ENCODE measurements at regions not wholly inside any gene's neighbourhood (a gene's known extent, or its start where the extent isn't known, plus 50 kb on each side); places are given as distances from the start of the nearest gene placed in this dataset.

GRCh38 chr16:79326549-79326948 lies 274.0 kb downstream of the MAF start:
- no peaks in the 10 kb centered on the region for H3K9me3 ChIP-seq (ENCODE audit: control insufficient read depth, insufficient read depth, low read length)
- no peak overlapping the region for H3K9ac ChIP-seq (ENCODE audit: low read depth, low read length)
- H3K4me3 ChIP-seq (ENCODE audit: low read depth, low read length), result no peak overlapping the region
- no peaks in the 10 kb centered on the region for H3K27me3 ChIP-seq (ENCODE audit: control insufficient read depth, insufficient read depth, low read length)
- H3K4me1 ChIP-seq (ENCODE audit: control insufficient read depth, insufficient read depth, low read length), result peaks cover 23% of the 10 kb centered on the region
- no peaks in the 10 kb centered on the region for H3K36me3 ChIP-seq (ENCODE audit: control insufficient read depth, insufficient read depth, low read length)

GRCh38 chr16:79325226-79325945 lies 275.2 kb downstream of the MAF start:
- Histone ChIP-seq H3K9me3 (ENCODE audit: control insufficient read depth, insufficient read depth, low read length) (no peaks in the 10 kb centered on the region), H3K27me3 (ENCODE audit: control insufficient read depth, insufficient read depth, low read length) (no peaks in the 10 kb centered on the region), H3K4me3 (ENCODE audit: low read depth, low read length) (no peak overlapping the region), H3K36me3 (ENCODE audit: control insufficient read depth, insufficient read depth, low read length) (no peaks in the 10 kb centered on the region), H3K4me1 (ENCODE audit: control insufficient read depth, insufficient read depth, low read length) (peaks cover 23% of the 10 kb centered on the region), H3K9ac (ENCODE audit: low read depth, low read length) (no peak overlapping the region)

GRCh38 chr16:79320956-79321355 lies 279.6 kb downstream of the MAF start:
- no peak overlapping the region for H3K4me3 ChIP-seq (ENCODE audit: low read depth, low read length)
- H3K4me1 ChIP-seq (ENCODE audit: control insufficient read depth, insufficient read depth, low read length), result peaks cover 15% of the 10 kb centered on the region
- no peaks in the 10 kb centered on the region for H3K9me3 ChIP-seq (ENCODE audit: control insufficient read depth, insufficient read depth, low read length)
- no peaks in the 10 kb centered on the region for H3K36me3 ChIP-seq (ENCODE audit: control insufficient read depth, insufficient read depth, low read length)
- no peaks in the 10 kb centered on the region for H3K27me3 ChIP-seq (ENCODE audit: control insufficient read depth, insufficient read depth, low read length)
- H3K9ac ChIP-seq (ENCODE audit: low read depth, low read length), result no peak overlapping the region

GRCh38 chr16:79318143-79318899 lies 282.2 kb downstream of the MAF start:
- H3K4me1 ChIP-seq (ENCODE audit: control insufficient read depth, insufficient read depth, low read length), result peaks cover 15% of the 10 kb centered on the region
- no peak overlapping the region for H3K9ac ChIP-seq (ENCODE audit: low read depth, low read length)
- H3K9me3 ChIP-seq (ENCODE audit: control insufficient read depth, insufficient read depth, low read length), result no peaks in the 10 kb centered on the region
- H3K27me3 ChIP-seq (ENCODE audit: control insufficient read depth, insufficient read depth, low read length), result no peaks in the 10 kb centered on the region
- H3K36me3 ChIP-seq (ENCODE audit: control insufficient read depth, insufficient read depth, low read length), result no peaks in the 10 kb centered on the region
- H3K4me3 ChIP-seq (ENCODE audit: low read depth, low read length), result no peak overlapping the region

- Histone ChIP-seq H3K4me3 (ENCODE audit: low read depth, low read length) (no peak overlapping the region), H3K27me3 (ENCODE audit: control insufficient read depth, insufficient read depth, low read length) (no peaks in the 10 kb centered on the region), H3K4me1 (ENCODE audit: control insufficient read depth, insufficient read depth, low read length) (peaks cover 15% of the 10 kb centered on the region), H3K36me3 (ENCODE audit: control insufficient read depth, insufficient read depth, low read length) (no peaks in the 10 kb centered on the region), H3K9ac (ENCODE audit: low read depth, low read length) (no peak overlapping the region), H3K9me3 (ENCODE audit: control insufficient read depth, insufficient read depth, low read length) (no peaks in the 10 kb centered on the region)
Measured at GRCh38 chr16:79317521-79317920, 283.0 kb downstream of the MAF start.

GRCh38 chr16:79317026-79317425 lies 283.5 kb downstream of the MAF start:
- Histone ChIP-seq H3K27me3 (ENCODE audit: control insufficient read depth, insufficient read depth, low read length) (no peaks in the 10 kb centered on the region), H3K9ac (ENCODE audit: low read depth, low read length) (no peak overlapping the region), H3K4me1 (ENCODE audit: control insufficient read depth, insufficient read depth, low read length) (peaks cover 15% of the 10 kb centered on the region)

GRCh38 chr16:79316004-79316458 lies 284.5 kb downstream of the MAF start:
- no peaks in the 10 kb centered on the region for H3K9me3 ChIP-seq (ENCODE audit: control insufficient read depth, insufficient read depth, low read length)
- no peaks in the 10 kb centered on the region for H3K36me3 ChIP-seq (ENCODE audit: control insufficient read depth, insufficient read depth, low read length)
- no peak overlapping the region for H3K9ac ChIP-seq (ENCODE audit: low read depth, low read length)
- no peak overlapping the region for H3K4me3 ChIP-seq (ENCODE audit: low read depth, low read length)
- no peaks in the 10 kb centered on the region for H3K27me3 ChIP-seq (ENCODE audit: control insufficient read depth, insufficient read depth, low read length)
- H3K4me1 ChIP-seq (ENCODE audit: control insufficient read depth, insufficient read depth, low read length), result peaks cover 15% of the 10 kb centered on the region

More at GRCh38 chr16:79317026-79317425, 283.5 kb downstream of the MAF start:
- Histone ChIP-seq H3K36me3 (ENCODE audit: control insufficient read depth, insufficient read depth, low read length) (no peaks in the 10 kb centered on the region), H3K4me3 (ENCODE audit: low read depth, low read length) (no peak overlapping the region), H3K9me3 (ENCODE audit: control insufficient read depth, insufficient read depth, low read length) (no peaks in the 10 kb centered on the region)

- H3K9me3 ChIP-seq (ENCODE audit: control insufficient read depth, insufficient read depth, low read length), result no peaks in the 10 kb centered on the region
- H3K36me3 ChIP-seq (ENCODE audit: control insufficient read depth, insufficient read depth, low read length), result no peaks in the 10 kb centered on the region
- no peak overlapping the region for H3K4me3 ChIP-seq (ENCODE audit: low read depth, low read length)
- no peak overlapping the region for H3K9ac ChIP-seq (ENCODE audit: low read depth, low read length)
- H3K4me1 ChIP-seq (ENCODE audit: control insufficient read depth, insufficient read depth, low read length), result peaks cover 1% of the 10 kb centered on the region
- H3K27me3 ChIP-seq (ENCODE audit: control insufficient read depth, insufficient read depth, low read length), result no peaks in the 10 kb centered on the region
Measured at GRCh38 chr16:79312502-79312901, 288.0 kb downstream of the MAF start.

GRCh38 chr16:79310710-79311109 lies 289.8 kb downstream of the MAF start:
- Histone ChIP-seq H3K9me3 (ENCODE audit: control insufficient read depth, insufficient read depth, low read length) (no peaks in the 10 kb centered on the region), H3K36me3 (ENCODE audit: control insufficient read depth, insufficient read depth, low read length) (no peaks in the 10 kb centered on the region), H3K9ac (ENCODE audit: low read depth, low read length) (no peak overlapping the region), H3K4me3 (ENCODE audit: low read depth, low read length) (no peak overlapping the region), H3K4me1 (ENCODE audit: control insufficient read depth, insufficient read depth, low read length) (no peaks in the 10 kb centered on the region), H3K27me3 (ENCODE audit: control insufficient read depth, insufficient read depth, low read length) (no peaks in the 10 kb centered on the region)

GRCh38 chr16:79309606-79310005 lies 290.9 kb downstream of the MAF start:
- H3K27me3 ChIP-seq (ENCODE audit: control insufficient read depth, insufficient read depth, low read length), result no peaks in the 10 kb centered on the region
- H3K36me3 ChIP-seq (ENCODE audit: control insufficient read depth, insufficient read depth, low read length), result no peaks in the 10 kb centered on the region

GRCh38 chr16:79307214-79307613 lies 293.3 kb downstream of the MAF start:
- no peak overlapping the region for H3K9ac ChIP-seq (ENCODE audit: low read depth, low read length)
- no peaks in the 10 kb centered on the region for H3K36me3 ChIP-seq (ENCODE audit: control insufficient read depth, insufficient read depth, low read length)
- H3K9me3 ChIP-seq (ENCODE audit: control insufficient read depth, insufficient read depth, low read length), result no peaks in the 10 kb centered on the region
- no peaks in the 10 kb centered on the region for H3K4me1 ChIP-seq (ENCODE audit: control insufficient read depth, insufficient read depth, low read length)
- H3K27me3 ChIP-seq (ENCODE audit: control insufficient read depth, insufficient read depth, low read length), result no peaks in the 10 kb centered on the region
- H3K4me3 ChIP-seq (ENCODE audit: low read depth, low read length), result no peak overlapping the region

More at GRCh38 chr16:79309606-79310005, 290.9 kb downstream of the MAF start:
- Histone ChIP-seq H3K9ac (ENCODE audit: low read depth, low read length) (no peak overlapping the region), H3K4me3 (ENCODE audit: low read depth, low read length) (no peak overlapping the region), H3K9me3 (ENCODE audit: control insufficient read depth, insufficient read depth, low read length) (no peaks in the 10 kb centered on the region), H3K4me1 (ENCODE audit: control insufficient read depth, insufficient read depth, low read length) (no peaks in the 10 kb centered on the region)

- peaks cover 7% of the 10 kb centered on the region for H3K4me1 ChIP-seq (ENCODE audit: control insufficient read depth, insufficient read depth, low read length)
- no peaks in the 10 kb centered on the region for H3K36me3 ChIP-seq (ENCODE audit: control insufficient read depth, insufficient read depth, low read length)
- no peaks in the 10 kb centered on the region for H3K27me3 ChIP-seq (ENCODE audit: control insufficient read depth, insufficient read depth, low read length)
- no peak overlapping the region for H3K4me3 ChIP-seq (ENCODE audit: low read depth, low read length)
- no peak overlapping the region for H3K9ac ChIP-seq (ENCODE audit: low read depth, low read length)
- H3K9me3 ChIP-seq (ENCODE audit: control insufficient read depth, insufficient read depth, low read length), result no peaks in the 10 kb centered on the region
Measured at GRCh38 chr16:79305074-79305473, 295.5 kb downstream of the MAF start.

Measured in iPS-15b (cell line).